Activated naive CD4-positive, alpha-beta T cell treated with anti-CD3 and anti-CD28 coated beads for 36 hours (primary cell): ENCODE measurements at regions not wholly inside any gene's neighbourhood (a gene's known extent, or its start where the extent isn't known, plus 50 kb on each side); places are given as distances from the start of the nearest gene placed in this dataset.

Experiments used
- CTCF ChIA-PET: fragments of 350-600 bp; sonication (Branson Sonifier 250); formaldehyde crosslinking; loops from one replicate; lab custom pipeline; 2021; ENCODE audit warnings: antibody characterized with exemption; lab: Charles Lee
- DNase-seq: peaks from one replicate; pipeline ENCODE4 v3.0.0-alpha.2; 2020
- H3K27ac Mint-ChIP-seq: one replicate; pipeline ENCODE4 v1.8.0; 2021; ENCODE audit warnings: mild to moderate bottlenecking, mixed read lengths
- H3K27me3 Mint-ChIP-seq: one replicate; pipeline ENCODE4 v1.8.0; 2021; ENCODE audit warnings: low read depth, mixed read lengths
- H3K36me3 Mint-ChIP-seq: one replicate; pipeline ENCODE4 v1.8.0; 2021; ENCODE audit warnings: low read depth, mixed read lengths
- H3K4me1 Mint-ChIP-seq: one replicate; pipeline ENCODE4 v1.8.0; 2021; ENCODE audit warnings: low read depth, mixed read lengths
- H3K4me3 Mint-ChIP-seq: one replicate; pipeline ENCODE4 v1.8.0; 2021; ENCODE audit warnings: mild to moderate bottlenecking, moderate library complexity, mixed read lengths
- H3K9me3 Mint-ChIP-seq: one replicate; pipeline ENCODE4 v1.8.0; 2021; ENCODE audit warnings: mixed read lengths
- intact Hi-C: fragments of 100-400 bp; cut with micrococcal nuclease; formaldehyde crosslinking; loops from one replicate; pipeline ENCODE4 v1.15.1; 2023

DNA sequence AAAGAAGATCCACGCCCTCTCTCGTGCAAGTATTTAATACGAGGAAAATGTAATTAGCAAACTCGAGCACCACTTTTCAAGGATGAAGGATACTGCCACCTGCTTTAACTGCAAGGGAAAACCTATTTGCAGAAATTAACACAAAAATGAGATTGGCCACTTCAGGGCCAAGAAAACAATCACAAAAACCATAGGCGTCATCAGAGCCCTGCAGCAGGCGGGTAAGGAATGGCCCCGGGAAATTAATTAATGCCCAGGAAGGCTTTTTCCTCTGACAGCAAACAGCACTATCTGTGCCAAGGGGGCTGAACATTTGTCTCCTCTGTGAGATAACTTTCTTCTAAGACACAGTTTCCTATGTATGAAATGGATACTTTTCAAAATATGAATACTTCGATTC, 255.7 kb downstream of the CTTN start:
- Mint-ChIP-seq H3K4me3 (no peak overlapping the region), H3K27ac (no peak overlapping the region), H3K9me3 (peaks cover 3% of the 10 kb centered on the region), H3K36me3 (no peaks in the 10 kb centered on the region), H3K4me1 (no peaks in the 10 kb centered on the region), H3K27me3 (peaks cover 15% of the 10 kb centered on the region)
- CTCF ChIA-PET, result no interaction called here
- no peak for DNase-seq
- intact Hi-C loops, result no loop called here

DNA sequence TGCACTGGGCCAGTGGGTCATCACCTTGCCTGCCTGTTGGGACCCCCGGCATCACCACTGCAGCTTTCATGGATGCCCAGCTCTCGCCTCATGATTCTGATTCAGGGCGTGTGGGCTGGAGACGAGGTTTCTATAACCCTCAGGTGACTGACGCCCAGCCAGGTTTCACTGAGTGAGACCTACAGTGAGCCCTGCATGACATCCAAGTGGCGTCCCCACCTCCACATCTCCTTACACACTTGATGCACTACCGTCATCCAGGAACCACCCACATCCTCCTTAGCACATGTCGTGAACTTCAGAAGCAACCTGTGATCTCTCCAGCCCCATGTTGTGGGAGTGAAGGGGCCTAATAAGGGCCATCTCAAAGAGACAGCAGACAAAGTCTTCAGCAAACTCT, 257.5 kb downstream of the CTTN start:
- H3K36me3 Mint-ChIP-seq, result no peaks in the 10 kb centered on the region
- no peak overlapping the region for H3K27ac Mint-ChIP-seq
- H3K4me3 Mint-ChIP-seq, result no peak overlapping the region
- no peak for DNase-seq
- CTCF ChIA-PET, result no interaction called here
- intact Hi-C loops, result no loop called here
- H3K9me3 Mint-ChIP-seq, result no peaks in the 10 kb centered on the region
- no peaks in the 10 kb centered on the region for H3K4me1 Mint-ChIP-seq
- peaks cover 23% of the 10 kb centered on the region for H3K27me3 Mint-ChIP-seq

DNA sequence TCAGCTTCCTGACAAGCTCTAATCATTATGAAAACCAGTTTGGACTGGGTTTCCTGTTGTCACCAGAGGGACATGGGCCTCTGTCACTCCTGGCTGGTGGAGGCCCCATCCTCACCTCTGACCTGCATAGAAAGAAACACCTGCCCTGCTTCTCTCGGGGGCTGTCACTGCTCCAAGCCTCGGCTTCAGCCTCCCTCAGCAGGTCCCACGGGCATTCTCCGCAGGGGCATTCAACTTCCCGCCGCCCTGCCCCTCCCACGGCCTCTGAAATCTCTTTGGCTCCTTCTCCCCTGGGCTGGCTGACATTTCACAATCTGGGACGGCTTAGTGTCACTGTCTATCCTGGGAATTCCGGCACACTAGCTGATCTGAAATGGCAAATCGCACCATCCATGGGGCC, 257.9 kb downstream of the CTTN start:
- intact Hi-C loops, result no loop called here
- H3K36me3 Mint-ChIP-seq, result no peaks in the 10 kb centered on the region
- CTCF ChIA-PET, result no interaction called here
- DNase-seq, result no peak
- H3K4me1 Mint-ChIP-seq, result no peaks in the 10 kb centered on the region
- peaks cover 28% of the 10 kb centered on the region for H3K27me3 Mint-ChIP-seq
- H3K4me3 Mint-ChIP-seq, result no peak overlapping the region
- no peak overlapping the region for H3K27ac Mint-ChIP-seq
- H3K9me3 Mint-ChIP-seq, result no peaks in the 10 kb centered on the region

DNA sequence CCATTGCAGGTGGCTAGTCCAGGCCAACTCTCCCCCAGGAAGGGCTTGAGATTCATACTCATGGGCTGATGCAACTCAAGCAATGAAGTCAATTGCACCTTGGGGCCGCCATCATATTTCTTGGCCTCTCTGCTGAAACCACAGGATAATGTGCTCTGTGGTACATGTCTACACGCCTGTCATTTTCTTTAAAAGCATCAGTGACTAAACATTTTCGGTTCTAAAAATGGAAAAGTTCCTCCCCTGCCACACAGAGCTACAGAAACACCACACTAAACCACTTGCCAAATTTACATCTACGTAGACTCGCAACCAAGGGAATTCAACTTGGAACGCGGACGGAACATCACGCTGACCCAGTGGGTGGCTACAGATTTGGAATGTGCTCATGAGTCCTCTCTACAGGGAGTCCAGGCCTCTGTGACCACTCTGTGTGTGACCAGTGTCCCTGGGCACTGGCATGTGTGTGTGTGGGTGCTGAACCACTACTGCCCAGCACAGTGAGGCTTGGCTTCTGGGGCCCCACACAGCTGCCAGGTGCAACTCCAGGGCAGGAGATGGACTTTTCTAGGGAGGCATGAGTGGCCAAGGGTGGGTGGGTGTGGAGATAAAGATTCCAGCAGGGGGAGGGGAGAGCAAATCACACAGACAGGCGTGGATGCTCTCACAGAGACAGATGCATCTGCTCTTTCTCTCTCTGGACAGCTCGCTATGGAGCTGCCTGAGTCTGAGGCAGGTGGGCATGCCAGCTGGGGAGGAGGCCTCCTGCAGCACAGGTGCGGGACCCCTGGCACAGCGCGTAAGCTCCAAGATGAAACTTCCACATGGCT, 261.9 kb downstream of the CTTN start:
- Mint-ChIP-seq H3K36me3 (no peaks in the 10 kb centered on the region), H3K27me3 (peaks cover 46% of the 10 kb centered on the region), H3K9me3 (no peaks in the 10 kb centered on the region), H3K27ac (no peak overlapping the region), H3K4me1 (peaks cover 3% of the 10 kb centered on the region), H3K4me3 (no peak overlapping the region)
- CTCF ChIA-PET, result no interaction called here
- no peak for DNase-seq
- intact Hi-C loops, result no loop called here

DNA sequence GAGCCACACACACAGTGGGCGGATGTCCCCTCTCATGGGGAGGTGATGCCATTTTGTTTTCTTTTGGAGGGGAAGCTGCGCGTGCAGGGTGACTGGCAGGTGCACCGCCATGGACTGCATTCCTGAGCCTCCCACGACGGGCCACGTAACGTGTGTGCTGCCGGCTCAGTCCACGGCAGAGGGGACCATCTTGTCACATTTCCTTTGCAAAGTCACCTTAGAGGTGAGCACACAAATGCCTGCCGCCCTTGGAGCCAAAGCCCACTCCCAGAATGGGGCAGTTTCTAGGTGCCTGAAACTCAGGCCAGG, 262.5 kb downstream of the CTTN start:
- Mint-ChIP-seq H3K36me3 (no peaks in the 10 kb centered on the region), H3K27me3 (peaks cover 48% of the 10 kb centered on the region), H3K9me3 (no peaks in the 10 kb centered on the region), H3K27ac (no peak overlapping the region), H3K4me3 (no peak overlapping the region), H3K4me1 (peaks cover 3% of the 10 kb centered on the region)
- DNase-seq, result no peak
- intact Hi-C loops, result no loop called here
- CTCF ChIA-PET, result no interaction called here

DNA sequence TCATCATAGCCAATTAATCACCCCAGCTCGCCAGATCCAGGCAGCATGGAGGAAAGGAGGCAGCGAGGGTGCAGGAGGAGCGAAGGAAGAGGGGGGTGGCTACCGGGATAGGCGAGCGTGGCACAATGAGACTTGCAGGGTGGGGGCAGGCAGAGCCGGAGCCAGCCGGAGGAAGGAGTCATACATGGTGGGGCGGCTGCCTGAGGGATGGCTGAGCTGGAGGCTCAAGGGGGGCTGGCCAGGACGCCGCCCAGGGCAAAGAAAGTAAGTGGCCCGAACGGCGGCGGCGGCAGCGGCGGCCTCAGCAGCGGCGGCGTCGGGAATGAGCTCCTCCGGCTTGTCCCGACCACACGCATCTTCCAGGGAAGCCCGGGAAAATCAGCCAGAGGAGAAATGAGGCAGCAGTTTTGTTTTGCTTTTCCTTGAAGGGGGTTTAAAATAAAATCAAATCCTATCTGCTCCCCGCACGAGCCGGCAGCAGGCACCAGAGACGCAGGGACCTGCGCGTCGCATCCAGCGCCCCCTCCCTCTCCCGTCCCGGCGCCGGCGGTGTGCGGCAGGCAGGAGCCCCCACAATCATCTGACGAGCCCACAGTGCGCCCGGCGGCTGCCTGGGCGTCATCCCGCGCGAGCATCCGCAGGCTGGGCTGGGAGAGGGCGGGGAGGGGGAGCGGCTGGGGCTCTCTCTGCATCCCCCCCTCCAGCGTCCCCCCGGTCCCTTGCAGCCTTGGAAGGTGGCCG, 263.6 kb downstream of the CTTN start:
- no peak overlapping the region for H3K27ac Mint-ChIP-seq
- DNase-seq, result no peak
- H3K9me3 Mint-ChIP-seq, result no peaks in the 10 kb centered on the region
- peaks cover 3% of the 10 kb centered on the region for H3K4me1 Mint-ChIP-seq
- intact Hi-C loops, result no loop called here
- peaks cover 46% of the 10 kb centered on the region for H3K27me3 Mint-ChIP-seq
- CTCF ChIA-PET, result no interaction called here
- H3K36me3 Mint-ChIP-seq, result no peaks in the 10 kb centered on the region
- peak overlapping the region; percentile 15 for H3K4me3 Mint-ChIP-seq

DNA sequence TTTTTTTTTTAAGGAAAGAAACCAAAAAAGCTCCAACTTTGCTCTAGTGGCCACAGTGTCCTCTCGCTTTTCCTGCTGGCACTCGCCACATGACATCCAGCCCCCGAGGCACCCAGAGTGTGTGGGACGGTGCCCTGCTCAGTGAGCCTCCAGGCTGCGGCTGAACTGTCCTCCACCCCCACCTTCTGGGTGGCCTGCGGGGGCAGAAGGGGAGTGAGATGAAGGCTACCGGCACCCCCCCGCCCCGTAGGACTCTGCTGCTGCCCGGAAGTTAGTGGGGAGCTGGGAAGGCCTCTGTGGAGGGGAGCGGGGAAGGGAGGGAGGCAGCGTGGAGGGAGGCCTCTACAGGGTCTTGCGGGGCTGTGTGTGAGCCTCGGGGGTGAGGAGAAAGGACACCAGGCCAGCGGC, 264.4 kb downstream of the CTTN start:
- no peak for DNase-seq
- Mint-ChIP-seq H3K27ac (no peak overlapping the region), H3K27me3 (peaks cover 44% of the 10 kb centered on the region), H3K9me3 (no peaks in the 10 kb centered on the region), H3K36me3 (no peaks in the 10 kb centered on the region), H3K4me1 (peaks cover 3% of the 10 kb centered on the region), H3K4me3 (no peak overlapping the region)
- intact Hi-C loops, result no loop called here
- CTCF ChIA-PET, result no interaction called here

DNA sequence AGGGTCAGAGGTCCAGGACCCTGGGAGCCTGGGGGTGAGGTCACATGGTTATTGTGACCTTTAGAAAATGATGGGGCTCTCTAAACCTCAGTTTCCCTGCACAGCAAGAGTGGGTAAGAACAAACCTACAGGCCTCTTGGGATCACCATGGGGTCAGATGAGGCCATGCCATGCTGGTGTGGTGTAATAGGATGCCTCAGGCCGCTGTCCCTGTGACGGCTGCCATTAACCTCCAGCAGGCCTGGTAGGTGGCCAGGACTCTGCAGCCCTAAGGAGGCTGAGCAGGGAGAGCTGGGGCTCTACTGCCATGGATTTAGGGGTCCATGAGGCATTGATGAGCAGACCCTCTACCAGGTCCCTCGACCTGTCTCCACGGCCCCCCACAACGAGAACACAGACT, 265.5 kb downstream of the CTTN start:
- Mint-ChIP-seq H3K27me3 (peaks cover 39% of the 10 kb centered on the region), H3K4me1 (peaks cover 3% of the 10 kb centered on the region), H3K27ac (no peak overlapping the region), H3K4me3 (no peak overlapping the region), H3K9me3 (no peaks in the 10 kb centered on the region), H3K36me3 (no peaks in the 10 kb centered on the region)
- DNase-seq, result no peak
- intact Hi-C loops, result no loop called here
- CTCF ChIA-PET, result no interaction called here

DNA sequence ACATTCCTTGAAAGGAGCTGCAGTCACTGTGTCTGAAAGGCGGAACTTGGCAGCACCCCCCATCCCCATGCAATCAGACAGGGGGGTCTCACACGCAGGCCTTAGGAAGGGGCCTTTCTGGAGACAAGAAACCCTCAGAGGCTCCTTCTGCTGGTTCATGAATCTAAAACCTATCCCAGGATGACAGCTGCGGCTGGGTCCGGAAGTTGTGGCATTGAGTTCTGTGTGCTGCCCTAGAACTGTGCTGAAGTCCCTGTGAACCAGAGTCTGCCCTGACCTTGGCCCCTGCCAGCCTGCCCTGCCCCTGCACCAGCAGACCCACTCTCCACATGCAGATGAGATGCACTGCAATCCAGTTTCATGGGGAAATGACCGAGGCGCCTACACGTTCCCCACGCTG, 268.0 kb downstream of the CTTN start:
- CTCF ChIA-PET, result no interaction called here
- no peaks in the 10 kb centered on the region for H3K36me3 Mint-ChIP-seq
- no peaks in the 10 kb centered on the region for H3K9me3 Mint-ChIP-seq
- H3K27ac Mint-ChIP-seq, result no peak overlapping the region
- peaks cover 30% of the 10 kb centered on the region for H3K27me3 Mint-ChIP-seq
- H3K4me3 Mint-ChIP-seq, result no peak overlapping the region
- intact Hi-C loops, result no loop called here
- DNase-seq, result no peak
- peaks cover 3% of the 10 kb centered on the region for H3K4me1 Mint-ChIP-seq

DNA sequence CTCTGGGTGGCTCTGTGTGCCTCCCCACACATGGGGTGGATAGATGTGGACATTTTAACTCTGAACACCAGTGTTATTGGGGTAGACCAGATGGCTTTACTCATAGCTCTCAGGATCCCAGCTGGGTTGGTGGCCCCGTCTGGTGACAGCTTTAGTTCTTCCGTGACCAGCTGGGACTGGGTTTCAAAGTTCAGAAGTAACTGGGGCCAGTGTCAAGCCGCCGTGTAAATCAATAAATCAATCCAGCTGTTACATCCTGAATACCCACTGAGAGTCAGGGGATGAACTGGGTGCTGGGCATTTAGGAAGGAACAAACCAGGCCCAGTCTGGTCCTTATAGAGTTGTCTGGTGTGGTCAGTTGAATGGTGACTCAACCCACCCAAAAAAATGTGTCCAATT, 269.4 kb downstream of the CTTN start:
- no peak overlapping the region for H3K27ac Mint-ChIP-seq
- intact Hi-C loops, result no loop called here
- H3K9me3 Mint-ChIP-seq, result no peaks in the 10 kb centered on the region
- H3K4me3 Mint-ChIP-seq, result no peak overlapping the region
- CTCF ChIA-PET, result no interaction called here
- H3K4me1 Mint-ChIP-seq, result no peaks in the 10 kb centered on the region
- peaks cover 20% of the 10 kb centered on the region for H3K27me3 Mint-ChIP-seq
- no peaks in the 10 kb centered on the region for H3K36me3 Mint-ChIP-seq
- no peak for DNase-seq

DNA sequence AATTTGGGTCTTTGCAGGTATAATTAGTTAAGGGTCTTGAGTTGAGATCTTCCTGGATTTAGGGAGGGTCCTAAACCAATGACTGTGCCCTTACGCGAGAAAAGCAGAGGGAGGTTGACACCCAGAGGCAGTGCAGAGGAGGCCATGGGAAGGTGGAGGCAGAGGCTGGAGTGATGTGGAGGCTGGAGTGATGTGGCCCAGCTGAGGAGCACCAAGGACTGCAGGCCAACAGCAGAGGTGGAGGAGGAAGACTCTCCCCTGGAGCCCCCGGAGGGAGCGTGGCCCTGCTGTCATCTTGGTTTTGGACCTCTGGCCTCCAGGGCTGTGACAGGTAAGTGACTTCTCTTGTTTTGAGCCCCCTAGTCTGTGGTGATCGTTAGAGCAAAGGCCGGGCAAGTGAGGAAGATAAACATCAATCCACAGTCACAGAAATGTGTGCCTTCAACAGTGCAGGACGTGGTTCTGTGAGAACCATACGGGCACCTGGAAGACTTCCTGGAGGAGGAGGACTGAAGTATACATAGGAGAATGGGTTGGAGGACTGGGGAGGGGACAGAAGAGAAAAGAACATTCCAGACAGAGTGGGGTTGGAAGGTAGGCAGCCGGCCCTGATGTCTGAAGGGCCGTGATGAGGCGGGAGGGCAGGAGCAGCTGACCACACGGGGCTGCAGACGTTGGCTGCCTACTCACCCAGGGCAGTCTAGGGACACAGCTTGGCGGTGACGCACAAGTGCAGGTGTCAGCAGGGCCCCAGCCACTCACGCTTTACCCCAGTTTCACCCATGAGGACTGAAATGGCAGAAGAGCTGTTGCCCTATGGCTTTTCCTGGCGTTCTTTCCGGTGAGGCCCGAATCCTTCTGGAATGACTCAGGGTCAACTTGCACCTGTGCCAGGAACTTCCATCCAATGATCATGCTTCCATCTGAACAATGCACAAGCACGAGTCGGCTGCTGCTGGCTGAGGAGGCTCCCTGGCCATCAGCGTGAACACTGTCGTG, 270.2 kb downstream of the CTTN start:
- no peak for DNase-seq
- CTCF ChIA-PET, result no interaction called here
- no peaks in the 10 kb centered on the region for H3K36me3 Mint-ChIP-seq
- H3K9me3 Mint-ChIP-seq, result no peaks in the 10 kb centered on the region
- no peaks in the 10 kb centered on the region for H3K4me1 Mint-ChIP-seq
- no peak overlapping the region for H3K27ac Mint-ChIP-seq
- intact Hi-C loops, result no loop called here
- H3K4me3 Mint-ChIP-seq, result no peak overlapping the region
- peaks cover 18% of the 10 kb centered on the region for H3K27me3 Mint-ChIP-seq

DNA sequence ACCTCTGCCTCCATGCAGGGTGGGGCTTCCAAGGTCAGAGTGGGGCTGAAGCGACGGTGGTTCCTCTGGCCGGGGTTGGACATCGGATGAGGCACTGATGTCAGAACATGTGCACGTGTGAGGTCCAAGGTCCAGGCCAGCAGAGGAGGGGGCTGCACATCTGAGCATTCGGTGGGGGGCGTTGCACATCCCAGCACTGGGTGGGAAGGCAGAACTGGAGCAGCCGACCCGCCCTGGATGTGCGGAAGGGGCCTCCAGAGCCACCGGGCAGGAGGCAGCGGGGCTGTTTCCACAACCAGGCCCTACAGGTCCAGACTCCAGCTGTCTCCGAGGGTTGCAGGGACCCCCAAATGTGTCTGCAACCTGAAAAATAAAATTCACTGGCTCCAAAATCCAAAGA, 271.0 kb downstream of the CTTN start:
- no peak for DNase-seq
- intact Hi-C loops, result no loop called here
- peaks cover 18% of the 10 kb centered on the region for H3K27me3 Mint-ChIP-seq
- H3K4me3 Mint-ChIP-seq, result no peak overlapping the region
- no peaks in the 10 kb centered on the region for H3K36me3 Mint-ChIP-seq
- CTCF ChIA-PET, result no interaction called here
- peaks cover 2% of the 10 kb centered on the region for H3K9me3 Mint-ChIP-seq
- H3K4me1 Mint-ChIP-seq, result no peaks in the 10 kb centered on the region
- no peak overlapping the region for H3K27ac Mint-ChIP-seq
